AG04450 (cell line): ENCODE measurements at regions not wholly inside any gene's neighbourhood (a gene's known extent, or its start where the extent isn't known, plus 50 kb on each side); places are given as distances from the start of the nearest gene placed in this dataset.

ENCODE experiments used
- CTCF ChIA-PET: fragments of 300-600, 350-600 bp; formaldehyde crosslinking; extraction: SDS; loops from one replicate; lab custom pipeline; 2022; ENCODE audit warnings: antibody characterized with exemption, inconsistent platforms; lab: Charles Lee
- POLR2A ChIA-PET: fragments of 350-600 bp; formaldehyde crosslinking; extraction: SDS; loops from one replicate; lab custom pipeline; 2021; ENCODE audit warnings: antibody characterized with exemption, inconsistent platforms; lab: Yijun Ruan, JAX
- DNase-seq: peaks from one replicate; pipeline ENCODE4 v3.0.0-alpha.2; 2011; ENCODE audit warnings: low read depth, low spot score
- H3K27ac ChIP-seq: one replicate; pipeline ENCODE4 v1.5.1; 2012; ENCODE audit warnings: low read depth, low read length, control low read depth
- H3K27me3 ChIP-seq: one replicate; pipeline ENCODE4 v1.6.0; 2012; ENCODE audit warnings: low read length; ENCODE audit not compliant: control insufficient read depth, insufficient read depth
- H3K4me3 ChIP-seq: 2 replicates; pipeline ENCODE4 v1.5.1; 2011; ENCODE audit warnings: mild to moderate bottlenecking, low read depth, low read length, control low read depth
- H3K9me3 ChIP-seq: 2 replicates; pipeline ENCODE4 v1.5.1; 2012; ENCODE audit warnings: low read length; ENCODE audit not compliant: control insufficient read depth, insufficient read depth
- TF ChIP-seq, protein P1 (sequence below): IDR thresholded peaks from 2 replicates; pipeline ENCODE4 v1.5.1; 2011; ENCODE audit warnings: low read depth, low read length, control low read depth, inconsistent platforms

- peaks cover 3% of the 10 kb centered on the region for H3K27me3 ChIP-seq
- H3K9me3 ChIP-seq, result no peaks in the 10 kb centered on the region
- ChIA-PET POLR2A (no interaction called here), CTCF (no interaction called here)
- no peak overlapping the region for H3K4me3 ChIP-seq
- DNase-seq, result no peak
- no peak overlapping the region for H3K27ac ChIP-seq
- TF ChIP-seq, protein P1, sequence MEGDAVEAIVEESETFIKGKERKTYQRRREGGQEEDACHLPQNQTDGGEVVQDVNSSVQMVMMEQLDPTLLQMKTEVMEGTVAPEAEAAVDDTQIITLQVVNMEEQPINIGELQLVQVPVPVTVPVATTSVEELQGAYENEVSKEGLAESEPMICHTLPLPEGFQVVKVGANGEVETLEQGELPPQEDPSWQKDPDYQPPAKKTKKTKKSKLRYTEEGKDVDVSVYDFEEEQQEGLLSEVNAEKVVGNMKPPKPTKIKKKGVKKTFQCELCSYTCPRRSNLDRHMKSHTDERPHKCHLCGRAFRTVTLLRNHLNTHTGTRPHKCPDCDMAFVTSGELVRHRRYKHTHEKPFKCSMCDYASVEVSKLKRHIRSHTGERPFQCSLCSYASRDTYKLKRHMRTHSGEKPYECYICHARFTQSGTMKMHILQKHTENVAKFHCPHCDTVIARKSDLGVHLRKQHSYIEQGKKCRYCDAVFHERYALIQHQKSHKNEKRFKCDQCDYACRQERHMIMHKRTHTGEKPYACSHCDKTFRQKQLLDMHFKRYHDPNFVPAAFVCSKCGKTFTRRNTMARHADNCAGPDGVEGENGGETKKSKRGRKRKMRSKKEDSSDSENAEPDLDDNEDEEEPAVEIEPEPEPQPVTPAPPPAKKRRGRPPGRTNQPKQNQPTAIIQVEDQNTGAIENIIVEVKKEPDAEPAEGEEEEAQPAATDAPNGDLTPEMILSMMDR, result no peak
These were observed 56.7 kb upstream of the COL25A1 start for GRCh38 chr4:109359040-109359646.

DNA sequence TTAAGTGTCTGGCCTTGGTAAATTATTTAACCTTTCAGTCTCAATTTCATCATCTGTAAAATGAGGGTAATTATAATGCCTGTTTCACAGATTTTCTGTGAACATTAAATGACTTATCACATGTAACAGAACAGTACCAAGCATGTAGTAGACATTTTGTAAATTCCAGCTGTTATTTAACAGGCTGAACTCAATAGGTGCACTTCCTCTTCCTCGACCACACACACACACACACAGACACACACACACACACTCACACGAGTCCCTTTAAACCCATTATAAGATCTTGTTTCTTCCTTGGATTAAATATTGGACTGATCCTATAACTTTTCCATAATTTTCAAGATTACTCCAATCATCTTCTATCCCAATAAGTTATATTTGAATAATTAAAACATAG, 53.4 kb upstream of the COL25A1 start:
- Histone ChIP-seq H3K27me3 (peaks cover 3% of the 10 kb centered on the region), H3K4me3 (no peak overlapping the region), H3K9me3 (no peaks in the 10 kb centered on the region), H3K27ac (no peak overlapping the region)
- CTCF ChIA-PET, result interaction anchor here (1.5 kb wide), 1 partner anchor 50 kb away, joined by 5 read pairs; no protein-coding TSS in a partner anchor
- POLR2A ChIA-PET, result interaction anchor here (0.7 kb wide), 1 partner anchor 86 kb away, joined by 4 read pairs; no protein-coding TSS in a partner anchor
- TF ChIP-seq, protein P1, result no peak
- no peak for DNase-seq

- Histone ChIP-seq H3K27ac (no peak overlapping the region), H3K27me3 (peaks cover 3% of the 10 kb centered on the region), H3K4me3 (no peak overlapping the region), H3K9me3 (no peaks in the 10 kb centered on the region)
- ChIA-PET CTCF (no interaction called here), POLR2A (no interaction called here)
- TF ChIP-seq, protein P1, result no peak
- no peak for DNase-seq
These were observed 50.5 kb upstream of the COL25A1 start for GRCh38 chr4:109352941-109353340.
